Breast epithelium (tissue), 3 donors: ENCODE measurements at regions not wholly inside any gene's neighbourhood (a gene's known extent, or its start where the extent isn't known, plus 50 kb on each side); places are given as distances from the start of the nearest gene placed in this dataset.

Source experiments
- POLR2A ChIP-seq: fragments of 450-650 bp; IDR thresholded peaks from one replicate; pipeline ENCODE4 v1.6.1; 2016; ENCODE audit warnings: antibody characterized with exemption, mild to moderate bottlenecking, moderate library complexity
- TF ChIP-seq, protein P1 (sequence below), 3 donors: fragments of 450-650 bp; IDR thresholded peaks; one replicate each; pipeline ENCODE4 v1.5.1; 2016 to 2017; ENCODE audit warnings: antibody characterized with exemption in 3 of 3, mild to moderate bottlenecking in 3 of 3, moderate library complexity in 3 of 3

- TF ChIP-seq, protein P1, sequence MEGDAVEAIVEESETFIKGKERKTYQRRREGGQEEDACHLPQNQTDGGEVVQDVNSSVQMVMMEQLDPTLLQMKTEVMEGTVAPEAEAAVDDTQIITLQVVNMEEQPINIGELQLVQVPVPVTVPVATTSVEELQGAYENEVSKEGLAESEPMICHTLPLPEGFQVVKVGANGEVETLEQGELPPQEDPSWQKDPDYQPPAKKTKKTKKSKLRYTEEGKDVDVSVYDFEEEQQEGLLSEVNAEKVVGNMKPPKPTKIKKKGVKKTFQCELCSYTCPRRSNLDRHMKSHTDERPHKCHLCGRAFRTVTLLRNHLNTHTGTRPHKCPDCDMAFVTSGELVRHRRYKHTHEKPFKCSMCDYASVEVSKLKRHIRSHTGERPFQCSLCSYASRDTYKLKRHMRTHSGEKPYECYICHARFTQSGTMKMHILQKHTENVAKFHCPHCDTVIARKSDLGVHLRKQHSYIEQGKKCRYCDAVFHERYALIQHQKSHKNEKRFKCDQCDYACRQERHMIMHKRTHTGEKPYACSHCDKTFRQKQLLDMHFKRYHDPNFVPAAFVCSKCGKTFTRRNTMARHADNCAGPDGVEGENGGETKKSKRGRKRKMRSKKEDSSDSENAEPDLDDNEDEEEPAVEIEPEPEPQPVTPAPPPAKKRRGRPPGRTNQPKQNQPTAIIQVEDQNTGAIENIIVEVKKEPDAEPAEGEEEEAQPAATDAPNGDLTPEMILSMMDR (IDR thresholded peaks at IDR 0.05): no peak
- no peak for TF ChIP-seq POLR2A
These were observed 223.6 kb upstream of the CIBAR2 start for GRCh38 chr16:85335584-85336491.
